Esophagus squamous epithelium (tissue), 4 donors: ENCODE measurements at regions not wholly inside any gene's neighbourhood (a gene's known extent, or its start where the extent isn't known, plus 50 kb on each side); places are given as distances from the start of the nearest gene placed in this dataset.

Experiments used
- POLR2A ChIP-seq, 4 donors: fragments of 450-650 bp; IDR thresholded peaks; one replicate each; pipeline ENCODE4 v1.6.1; 2017; ENCODE audit warnings: antibody characterized with exemption in 4 of 4, mild to moderate bottlenecking in 4 of 4, moderate library complexity in 3 of 4
- TF ChIP-seq, protein P1 (sequence below), 6 experiments: fragments of 450-650 bp in 4 of 6; fragments of 200-600 bp in 2 of 6; sonication (generic) in 2 of 6; IDR thresholded peaks; one replicate each; pipeline ENCODE4 v1.5.1; 2016 to 2019; ENCODE audit warnings: antibody characterized with exemption in 6 of 6, mild to moderate bottlenecking in 4 of 6, moderate library complexity in 4 of 6

DNA sequence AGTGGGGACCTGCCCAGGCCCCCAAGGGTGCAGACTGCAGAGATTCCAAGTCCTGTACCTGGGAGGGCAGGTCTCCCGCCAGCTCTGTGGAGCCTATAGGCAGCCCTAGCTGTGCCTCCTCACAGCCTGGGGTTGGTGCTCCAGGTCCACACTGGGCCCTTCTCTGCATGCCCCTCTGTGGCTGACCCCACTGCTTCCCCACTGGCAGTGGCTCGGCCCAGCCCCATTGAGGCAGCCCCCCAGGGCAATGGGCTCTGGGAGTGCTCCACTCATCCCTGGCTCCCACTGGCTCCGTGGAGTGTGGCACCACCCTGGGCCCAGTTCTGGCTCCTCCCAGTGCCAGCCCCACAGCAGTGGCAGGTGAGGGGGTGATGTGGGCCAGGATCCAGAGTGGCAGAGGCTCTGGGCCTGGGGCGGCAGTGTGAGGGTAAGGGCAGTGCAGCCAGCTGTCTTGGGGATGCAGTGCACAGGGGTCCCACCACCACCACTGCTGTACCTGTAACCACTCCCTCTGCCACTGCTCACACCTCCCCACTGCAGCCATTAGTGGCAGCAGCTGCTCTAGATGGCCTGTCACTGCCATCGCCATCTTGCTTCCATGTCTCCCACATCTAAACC, 312.2 kb downstream of the GPM6A start:
- TF ChIP-seq POLR2A (IDR thresholded peaks at IDR 0.05): no peak
- TF ChIP-seq, protein P1, sequence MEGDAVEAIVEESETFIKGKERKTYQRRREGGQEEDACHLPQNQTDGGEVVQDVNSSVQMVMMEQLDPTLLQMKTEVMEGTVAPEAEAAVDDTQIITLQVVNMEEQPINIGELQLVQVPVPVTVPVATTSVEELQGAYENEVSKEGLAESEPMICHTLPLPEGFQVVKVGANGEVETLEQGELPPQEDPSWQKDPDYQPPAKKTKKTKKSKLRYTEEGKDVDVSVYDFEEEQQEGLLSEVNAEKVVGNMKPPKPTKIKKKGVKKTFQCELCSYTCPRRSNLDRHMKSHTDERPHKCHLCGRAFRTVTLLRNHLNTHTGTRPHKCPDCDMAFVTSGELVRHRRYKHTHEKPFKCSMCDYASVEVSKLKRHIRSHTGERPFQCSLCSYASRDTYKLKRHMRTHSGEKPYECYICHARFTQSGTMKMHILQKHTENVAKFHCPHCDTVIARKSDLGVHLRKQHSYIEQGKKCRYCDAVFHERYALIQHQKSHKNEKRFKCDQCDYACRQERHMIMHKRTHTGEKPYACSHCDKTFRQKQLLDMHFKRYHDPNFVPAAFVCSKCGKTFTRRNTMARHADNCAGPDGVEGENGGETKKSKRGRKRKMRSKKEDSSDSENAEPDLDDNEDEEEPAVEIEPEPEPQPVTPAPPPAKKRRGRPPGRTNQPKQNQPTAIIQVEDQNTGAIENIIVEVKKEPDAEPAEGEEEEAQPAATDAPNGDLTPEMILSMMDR (IDR thresholded peaks at IDR 0.05): no peak
